CD4-positive, alpha-beta memory T cell (primary cell): ENCODE measurements at regions not wholly inside any gene's neighbourhood (a gene's known extent, or its start where the extent isn't known, plus 50 kb on each side); places are given as distances from the start of the nearest gene placed in this dataset.

Source experiments
- CTCF ChIA-PET: fragments of 350-600 bp; sonication (Branson Sonifier 250); formaldehyde crosslinking; loops from one replicate; lab custom pipeline; 2021; ENCODE audit warnings: inconsistent platforms; ENCODE audit not compliant: partially characterized antibody; lab: Charles Lee
- POLR2A ChIA-PET: fragments of 350-600 bp; sonication (Branson Sonifier 250); formaldehyde crosslinking; loops from one replicate; lab custom pipeline; 2021; ENCODE audit not compliant: partially characterized antibody; lab: Charles Lee
- DNase-seq, 5 donors: peaks; one replicate each; pipeline versions ENCODE4 v3.0.0 to v3.0.0-alpha.2; 2020 to 2022; ENCODE audit warnings: mixed read lengths in 1 of 5
- H3K27ac ChIP-seq: one replicate; pipeline ENCODE4 v1.7.0; 2013; ENCODE audit warnings: low read depth, low read length
- H3K27me3 ChIP-seq: 2 replicates; pipeline ENCODE4 v1.7.0; 2013; ENCODE audit warnings: mild to moderate bottlenecking, low read length, moderate library complexity; ENCODE audit not compliant: insufficient read depth
- H3K36me3 ChIP-seq: 2 replicates; pipeline ENCODE4 v1.7.0; 2013; ENCODE audit warnings: mild to moderate bottlenecking, low read length, moderate library complexity; ENCODE audit not compliant: insufficient read depth
- H3K4me1 ChIP-seq: 2 replicates; pipeline ENCODE4 v1.7.0; 2013; ENCODE audit warnings: mild to moderate bottlenecking, low read length, moderate library complexity; ENCODE audit not compliant: insufficient read depth
- H3K4me3 ChIP-seq, 2 donors: one replicate each; pipeline ENCODE4 v1.7.0; 2013; ENCODE audit warnings: low read length in 2 of 2, mild to moderate bottlenecking in 1 of 2
- H3K9me3 ChIP-seq, 2 donors: one replicate each; pipeline ENCODE4 v1.7.0; 2013; ENCODE audit warnings: low read length in 2 of 2, control low read depth in 1 of 2; ENCODE audit not compliant: control insufficient read depth in 1 of 2
- H3K27ac Mint-ChIP-seq, 7 donors: one replicate each; pipeline ENCODE4 v1.8.0; 2020 to 2021; ENCODE audit warnings: mixed read lengths in 7 of 7, mild to moderate bottlenecking in 6 of 7, inconsistent platforms in 3 of 7, moderate library complexity in 3 of 7
- H3K27me3 Mint-ChIP-seq, 2 donors: one replicate each; pipeline ENCODE4 v1.8.0; 2020 to 2021; ENCODE audit warnings: mixed read lengths in 2 of 2
- H3K36me3 Mint-ChIP-seq, 2 donors: one replicate each; pipeline ENCODE4 v1.8.0; 2020 to 2021; ENCODE audit warnings: mixed read lengths in 2 of 2, inconsistent platforms in 1 of 2, mild to moderate bottlenecking in 1 of 2
- H3K4me1 Mint-ChIP-seq, 4 donors: one replicate each; pipeline ENCODE4 v1.8.0; 2020 to 2021; ENCODE audit warnings: mixed read lengths in 4 of 4, mild to moderate bottlenecking in 1 of 4
- H3K4me3 Mint-ChIP-seq, 8 donors: one replicate each; pipeline ENCODE4 v1.8.0; 2020 to 2021; ENCODE audit warnings: mixed read lengths in 8 of 8, mild to moderate bottlenecking in 7 of 8, moderate library complexity in 6 of 8, inconsistent platforms in 3 of 8
- H3K9me3 Mint-ChIP-seq, 8 donors: one replicate each; pipeline ENCODE4 v1.8.0; 2020 to 2021; ENCODE audit warnings: mixed read lengths in 8 of 8, mild to moderate bottlenecking in 5 of 8, inconsistent platforms in 3 of 8, moderate library complexity in 1 of 8
- intact Hi-C: fragments of 100-400 bp; cut with micrococcal nuclease; formaldehyde crosslinking; loops from one replicate; pipeline ENCODE4 v1.15.1; 2023

GRCh38 chr5:124057724-124058231, 545.8 kb downstream of the CSNK1G3 start:
- H3K4me1 Mint-ChIP-seq: peaks cover 0 to 1% (median 0%) of the 10 kb centered on the region in 4 donors
- H3K4me1 ChIP-seq: no peaks in the 10 kb centered on the region
- DNase-seq: no peak
- no peaks in the 10 kb centered on the region for H3K27me3 ChIP-seq
- no peaks in the 10 kb centered on the region for H3K36me3 Mint-ChIP-seq
- H3K27ac ChIP-seq: no peak overlapping the region
- no peak overlapping the region for H3K4me3 Mint-ChIP-seq
- H3K9me3 ChIP-seq: no peaks in the 10 kb centered on the region
- no peaks in the 10 kb centered on the region for H3K36me3 ChIP-seq
- ChIA-PET POLR2A (no interaction called here), CTCF (no interaction called here)
- H3K27me3 Mint-ChIP-seq: no peaks in the 10 kb centered on the region
- intact Hi-C loops: no loop called here
- no peak overlapping the region for H3K27ac Mint-ChIP-seq
- H3K9me3 Mint-ChIP-seq: peaks cover 0 to 6% (median 3%) of the 10 kb centered on the region in 8 donors
- H3K4me3 ChIP-seq: no peak overlapping the region

GRCh38 chr5:124056991-124057723, 545.2 kb downstream of the CSNK1G3 start:
- POLR2A ChIA-PET: no interaction called here
- Histone ChIP-seq H3K4me1 (no peaks in the 10 kb centered on the region), H3K27me3 (no peaks in the 10 kb centered on the region), H3K4me3 (no peak overlapping the region), H3K36me3 (no peaks in the 10 kb centered on the region), H3K27ac (no peak overlapping the region), H3K9me3 (no peaks in the 10 kb centered on the region)
- intact Hi-C loops: no loop called here
- Mint-ChIP-seq H3K36me3 (no peaks in the 10 kb centered on the region), H3K27ac (no peak overlapping the region), H3K4me1 (peaks cover 0 to 1% (median 0%) of the 10 kb centered on the region in 4 donors), H3K9me3 (peaks cover 0 to 6% (median 3%) of the 10 kb centered on the region in 8 donors), H3K27me3 (no peaks in the 10 kb centered on the region), H3K4me3 (no peak overlapping the region)
- CTCF ChIA-PET: no interaction called here
- DNase-seq: no peak

GRCh38 chr5:124056326-124056990, 544.5 kb downstream of the CSNK1G3 start:
- Histone ChIP-seq H3K9me3 (no peaks in the 10 kb centered on the region), H3K4me1 (no peaks in the 10 kb centered on the region), H3K4me3 (no peak overlapping the region), H3K27me3 (no peaks in the 10 kb centered on the region), H3K27ac (no peak overlapping the region), H3K36me3 (no peaks in the 10 kb centered on the region)
- Mint-ChIP-seq H3K36me3 (no peaks in the 10 kb centered on the region), H3K27ac (no peak overlapping the region), H3K27me3 (no peaks in the 10 kb centered on the region), H3K4me3 (no peak overlapping the region), H3K4me1 (peaks cover 0 to 1% (median 0%) of the 10 kb centered on the region in 4 donors), H3K9me3 (peaks cover 0 to 6% (median 3%) of the 10 kb centered on the region in 8 donors)
- DNase-seq: no peak
- CTCF ChIA-PET: no interaction called here
- intact Hi-C loops: no loop called here
- POLR2A ChIA-PET: no interaction called here

- CTCF ChIA-PET: no interaction called here
- Mint-ChIP-seq H3K36me3 (no peaks in the 10 kb centered on the region), H3K4me3 (no peak overlapping the region), H3K27me3 (no peaks in the 10 kb centered on the region), H3K4me1 (peaks cover 0 to 1% (median 0%) of the 10 kb centered on the region in 4 donors), H3K27ac (no peak overlapping the region), H3K9me3 (peaks cover 0 to 10% (median 3%) of the 10 kb centered on the region in 8 donors)
- H3K27ac ChIP-seq: no peak overlapping the region
- no peaks in the 10 kb centered on the region for H3K4me1 ChIP-seq
- POLR2A ChIA-PET: no interaction called here
- intact Hi-C loops: no loop called here
- no peak overlapping the region for H3K4me3 ChIP-seq
- H3K36me3 ChIP-seq: no peaks in the 10 kb centered on the region
- no peaks in the 10 kb centered on the region for H3K9me3 ChIP-seq
- H3K27me3 ChIP-seq: no peaks in the 10 kb centered on the region
- no peak for DNase-seq
These were observed 543.8 kb downstream of the CSNK1G3 start for GRCh38 chr5:124055751-124056150.

- no peaks in the 10 kb centered on the region for H3K36me3 ChIP-seq
- H3K4me1 Mint-ChIP-seq: peaks cover 0 to 1% (median 0%) of the 10 kb centered on the region in 4 donors
- H3K27me3 ChIP-seq: no peaks in the 10 kb centered on the region
- H3K4me3 Mint-ChIP-seq: no peak overlapping the region
- H3K4me1 ChIP-seq: no peaks in the 10 kb centered on the region
- no peak overlapping the region for H3K27ac Mint-ChIP-seq
- H3K36me3 Mint-ChIP-seq: no peaks in the 10 kb centered on the region
- intact Hi-C loops: no loop called here
- H3K9me3 Mint-ChIP-seq: peaks cover 0 to 10% (median 3%) of the 10 kb centered on the region in 8 donors
- no peak for DNase-seq
- no peak overlapping the region for H3K27ac ChIP-seq
- no peaks in the 10 kb centered on the region for H3K27me3 Mint-ChIP-seq
- H3K9me3 ChIP-seq: no peaks in the 10 kb centered on the region
- no peak overlapping the region for H3K4me3 ChIP-seq
- ChIA-PET POLR2A (no interaction called here), CTCF (no interaction called here)
These were observed 542.6 kb downstream of the CSNK1G3 start for GRCh38 chr5:124054564-124054963.

- peaks cover 0 to 1% (median 0%) of the 10 kb centered on the region in 4 donors for H3K4me1 Mint-ChIP-seq
- Histone ChIP-seq H3K4me1 (no peaks in the 10 kb centered on the region), H3K9me3 (no peaks in the 10 kb centered on the region), H3K4me3 (no peak overlapping the region), H3K27me3 (no peaks in the 10 kb centered on the region), H3K36me3 (no peaks in the 10 kb centered on the region), H3K27ac (no peak overlapping the region)
- no peaks in the 10 kb centered on the region for H3K36me3 Mint-ChIP-seq
- H3K4me3 Mint-ChIP-seq: no peak overlapping the region
- no peak for DNase-seq
- POLR2A ChIA-PET: no interaction called here
- H3K9me3 Mint-ChIP-seq: peaks cover 0 to 9% (median 3%) of the 10 kb centered on the region in 8 donors
- CTCF ChIA-PET: no interaction called here
- no peaks in the 10 kb centered on the region for H3K27me3 Mint-ChIP-seq
- no peak overlapping the region for H3K27ac Mint-ChIP-seq
- intact Hi-C loops: no loop called here
These were observed 541.4 kb downstream of the CSNK1G3 start for GRCh38 chr5:124053340-124053739.

- no peaks in the 10 kb centered on the region for H3K27me3 ChIP-seq
- Mint-ChIP-seq H3K4me3 (no peak overlapping the region), H3K9me3 (peaks cover 0 to 9% (median 3%) of the 10 kb centered on the region in 8 donors), H3K27ac (no peak overlapping the region), H3K36me3 (no peaks in the 10 kb centered on the region), H3K4me1 (peaks cover 0 to 1% (median 0%) of the 10 kb centered on the region in 4 donors), H3K27me3 (no peaks in the 10 kb centered on the region)
- no peak overlapping the region for H3K4me3 ChIP-seq
- no peak for DNase-seq
- H3K36me3 ChIP-seq: no peaks in the 10 kb centered on the region
- CTCF ChIA-PET: no interaction called here
- intact Hi-C loops: no loop called here
- H3K27ac ChIP-seq: no peak overlapping the region
- H3K4me1 ChIP-seq: no peaks in the 10 kb centered on the region
- H3K9me3 ChIP-seq: no peaks in the 10 kb centered on the region
- POLR2A ChIA-PET: no interaction called here
These were observed 540.2 kb downstream of the CSNK1G3 start for GRCh38 chr5:124052201-124052600.
